Upper lobe of right lung (tissue), 1 donor: ENCODE measurements at regions not wholly inside any gene's neighbourhood (a gene's known extent, or its start where the extent isn't known, plus 50 kb on each side); places are given as distances from the start of the nearest gene placed in this dataset.

Experiments used
- ATAC-seq: fragments of 200-7000 bp; cut with Tn5 transposase; one replicate; pipeline ENCODE4 v1.9.1; 2020; ENCODE audit warnings: mild to moderate bottlenecking, moderate library complexity
- DNase-seq: peaks from one replicate; pipeline ENCODE4 v3.0.0-alpha.2; 2020
- H3K27ac ChIP-seq: fragments of 200-600 bp; one replicate; pipeline ENCODE4 v1.8.0; 2022
- H3K27me3 ChIP-seq: fragments of 200-600 bp; one replicate; pipeline ENCODE4 v1.8.0; 2022; ENCODE audit warnings: mild to moderate bottlenecking
- H3K36me3 ChIP-seq: fragments of 200-600 bp; one replicate; pipeline ENCODE4 v1.8.0; 2022
- H3K4me1 ChIP-seq: fragments of 200-600 bp; one replicate; pipeline ENCODE4 v1.8.0; 2022
- H3K4me3 ChIP-seq: fragments of 200-600 bp; one replicate; pipeline ENCODE4 v1.8.0; 2022; ENCODE audit warnings: mild to moderate bottlenecking
- H3K9me3 ChIP-seq: fragments of 200-600 bp; one replicate; pipeline ENCODE4 v1.8.0; 2022
- CTCF ChIP-seq: fragments of 200-600 bp; IDR thresholded peaks from one replicate; pipeline ENCODE4 v1.8.0; 2022; ENCODE audit warnings: antibody characterized with exemption
- intact Hi-C: fragments of 100-400 bp; cut with DNase I; formaldehyde crosslinking; loops from one replicate; pipeline ENCODE4 v1.11.0; 2022
- donor health status: DM: no; HTN: yes; CAD: no; lungs with severe emphysema.

GRCh38 chr15:25268166-25268565 lies 170.7 kb downstream of the UBE3A start:
- DNase-seq, result no peak

More at GRCh38 chr15:25268166-25268565, 170.7 kb downstream of the UBE3A start:
- no peaks in the 10 kb centered on the region for H3K4me1 ChIP-seq
- no peak overlapping the region for H3K27ac ChIP-seq
- TF ChIP-seq CTCF, result no peak
- H3K36me3 ChIP-seq, result no peaks in the 10 kb centered on the region
- no peaks in the 10 kb centered on the region for H3K27me3 ChIP-seq
- no peak for ATAC-seq
- H3K9me3 ChIP-seq, result no peaks in the 10 kb centered on the region
- H3K4me3 ChIP-seq, result no peak overlapping the region
- intact Hi-C loops, result no loop called here
